Astrocyte (in vitro differentiated cells and primary cell): ENCODE measurements at regions not wholly inside any gene's neighbourhood (a gene's known extent, or its start where the extent isn't known, plus 50 kb on each side); places are given as distances from the start of the nearest gene placed in this dataset.

Source experiments
- EZH2 ChIP-seq: IDR thresholded peaks from 2 replicates; pipeline ENCODE4 v1.6.1; 2012; ENCODE audit warnings: mild to moderate bottlenecking, low read length, inconsistent platforms; ENCODE audit not compliant: insufficient read depth
- TF ChIP-seq, protein P1 (sequence below): IDR thresholded peaks from 2 replicates; pipeline ENCODE4 v1.5.1; 2011; ENCODE audit warnings: low read depth, mild to moderate bottlenecking, inconsistent platforms, low read length, moderate library complexity; ENCODE audit not compliant: insufficient read depth

DNA sequence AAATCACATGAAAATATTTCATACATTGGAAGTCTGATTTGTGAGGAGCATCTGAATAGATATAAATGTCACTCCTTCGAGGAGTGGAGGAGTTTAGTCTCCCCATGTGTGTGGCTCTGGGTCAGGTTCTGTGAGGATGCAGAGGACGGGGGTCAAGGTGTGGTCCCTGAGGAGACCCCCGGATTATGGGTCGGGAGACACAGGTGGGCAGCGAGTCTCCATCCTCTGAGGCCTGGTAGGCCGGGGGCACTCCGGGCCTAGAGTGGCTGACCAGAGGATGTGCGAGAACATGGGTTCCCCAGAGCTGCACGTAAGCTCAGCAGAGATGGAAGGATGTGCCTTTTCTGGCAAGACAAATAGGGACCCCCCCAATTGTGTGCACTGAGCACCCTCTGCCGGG, 93.4 kb upstream of the TCERG1L start:
- TF ChIP-seq, protein P1, sequence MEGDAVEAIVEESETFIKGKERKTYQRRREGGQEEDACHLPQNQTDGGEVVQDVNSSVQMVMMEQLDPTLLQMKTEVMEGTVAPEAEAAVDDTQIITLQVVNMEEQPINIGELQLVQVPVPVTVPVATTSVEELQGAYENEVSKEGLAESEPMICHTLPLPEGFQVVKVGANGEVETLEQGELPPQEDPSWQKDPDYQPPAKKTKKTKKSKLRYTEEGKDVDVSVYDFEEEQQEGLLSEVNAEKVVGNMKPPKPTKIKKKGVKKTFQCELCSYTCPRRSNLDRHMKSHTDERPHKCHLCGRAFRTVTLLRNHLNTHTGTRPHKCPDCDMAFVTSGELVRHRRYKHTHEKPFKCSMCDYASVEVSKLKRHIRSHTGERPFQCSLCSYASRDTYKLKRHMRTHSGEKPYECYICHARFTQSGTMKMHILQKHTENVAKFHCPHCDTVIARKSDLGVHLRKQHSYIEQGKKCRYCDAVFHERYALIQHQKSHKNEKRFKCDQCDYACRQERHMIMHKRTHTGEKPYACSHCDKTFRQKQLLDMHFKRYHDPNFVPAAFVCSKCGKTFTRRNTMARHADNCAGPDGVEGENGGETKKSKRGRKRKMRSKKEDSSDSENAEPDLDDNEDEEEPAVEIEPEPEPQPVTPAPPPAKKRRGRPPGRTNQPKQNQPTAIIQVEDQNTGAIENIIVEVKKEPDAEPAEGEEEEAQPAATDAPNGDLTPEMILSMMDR = no peak
- TF ChIP-seq EZH2 = no peak
